ENCODE measurements at regions not wholly inside any gene's neighbourhood (a gene's known extent, or its start where the extent isn't known, plus 50 kb on each side); places are given as distances from the start of the nearest gene placed in this dataset.

- TF ChIP-seq CTCF (IDR thresholded peaks at IDR 0.05) (no peak), POLR2A (IDR thresholded peaks at IDR 0.05) (no peak)
Measured at GRCh38 chr5:25255128-25255527, 610.4 kb upstream of the CDH10 start.

Measured in lower leg skin (tissue), 3 donors.